IPS-15b (cell line): ENCODE measurements at regions not wholly inside any gene's neighbourhood (a gene's known extent, or its start where the extent isn't known, plus 50 kb on each side); places are given as distances from the start of the nearest gene placed in this dataset.
"Not testable (repeated sequence)": the region's sequence is repeated elsewhere in the genome, so short reads cannot be mapped to it uniquely, and the experiment has no call there.

Experiments used
- H3K27me3 ChIP-seq: one replicate; pipeline ENCODE4 v1.6.1; 2013; ENCODE audit warnings: low read length; ENCODE audit not compliant: control insufficient read depth, insufficient read depth
- H3K36me3 ChIP-seq: one replicate; pipeline ENCODE4 v1.6.1; 2013; ENCODE audit warnings: low read length; ENCODE audit not compliant: control insufficient read depth, insufficient read depth
- H3K4me1 ChIP-seq: one replicate; pipeline ENCODE4 v1.6.1; 2013; ENCODE audit warnings: mild to moderate bottlenecking, low read length; ENCODE audit not compliant: control insufficient read depth, insufficient read depth
- H3K4me3 ChIP-seq: one replicate; pipeline ENCODE4 v1.5.1; 2013; ENCODE audit warnings: low read depth, low read length
- H3K9ac ChIP-seq: one replicate; pipeline ENCODE4 v1.6.1; 2013; ENCODE audit warnings: low read depth, mild to moderate bottlenecking, low read length
- H3K9me3 ChIP-seq: one replicate; pipeline ENCODE4 v1.6.1; 2013; ENCODE audit warnings: mild to moderate bottlenecking, low read length; ENCODE audit not compliant: control insufficient read depth, insufficient read depth

- Histone ChIP-seq H3K27me3 (no peaks in the 10 kb centered on the region), H3K9me3 (no peaks in the 10 kb centered on the region), H3K9ac (no peak overlapping the region), H3K4me1 (peaks cover 8% of the 10 kb centered on the region), H3K36me3 (no peaks in the 10 kb centered on the region), H3K4me3 (no peak overlapping the region)
Observed at GRCh38 chr10:3882855-3883254, 97.8 kb upstream of the KLF6 start.

- Histone ChIP-seq H3K9ac (no peak overlapping the region), H3K4me1 (peaks cover 7% of the 10 kb centered on the region), H3K9me3 (no peaks in the 10 kb centered on the region)
Observed at GRCh38 chr10:3881622-3882021, 96.6 kb upstream of the KLF6 start.

GRCh38 chr10:3879073-3879472 lies 94.1 kb upstream of the KLF6 start:
- no peak overlapping the region for H3K9ac ChIP-seq
- H3K4me1 ChIP-seq = peaks cover 7% of the 10 kb centered on the region
- no peak overlapping the region for H3K4me3 ChIP-seq
- no peaks in the 10 kb centered on the region for H3K27me3 ChIP-seq
- H3K36me3 ChIP-seq = no peaks in the 10 kb centered on the region
- no peaks in the 10 kb centered on the region for H3K9me3 ChIP-seq

More at GRCh38 chr10:3881622-3882021, 96.6 kb upstream of the KLF6 start:
- H3K4me3 ChIP-seq = no peak overlapping the region
- H3K27me3 ChIP-seq = no peaks in the 10 kb centered on the region
- H3K36me3 ChIP-seq = no peaks in the 10 kb centered on the region

- Histone ChIP-seq H3K4me1 (peaks cover 10% of the 10 kb centered on the region), H3K9ac (no peak overlapping the region), H3K36me3 (no peaks in the 10 kb centered on the region), H3K4me3 (no peak overlapping the region), H3K9me3 (no peaks in the 10 kb centered on the region), H3K27me3 (no peaks in the 10 kb centered on the region)
Observed at GRCh38 chr10:3877211-3878000, 92.4 kb upstream of the KLF6 start.

- no peak overlapping the region for H3K9ac ChIP-seq
- no peaks in the 10 kb centered on the region for H3K9me3 ChIP-seq
- no peak overlapping the region for H3K4me3 ChIP-seq
- peaks cover 10% of the 10 kb centered on the region for H3K4me1 ChIP-seq
- H3K27me3 ChIP-seq = no peaks in the 10 kb centered on the region
- H3K36me3 ChIP-seq = no peaks in the 10 kb centered on the region
Observed at GRCh38 chr10:3876350-3876962, 91.4 kb upstream of the KLF6 start.

GRCh38 chr10:3875842-3876235 lies 90.8 kb upstream of the KLF6 start:
- H3K27me3 ChIP-seq = no peaks in the 10 kb centered on the region
- no peaks in the 10 kb centered on the region for H3K9me3 ChIP-seq
- no peak overlapping the region for H3K4me3 ChIP-seq
- H3K36me3 ChIP-seq = no peaks in the 10 kb centered on the region
- H3K4me1 ChIP-seq = peaks cover 10% of the 10 kb centered on the region
- no peak overlapping the region for H3K9ac ChIP-seq

GRCh38 chr10:3874990-3875841 lies 90.2 kb upstream of the KLF6 start:
- Histone ChIP-seq H3K27me3 (no peaks in the 10 kb centered on the region), H3K4me3 (no peak overlapping the region), H3K9ac (no peak overlapping the region), H3K36me3 (no peaks in the 10 kb centered on the region), H3K9me3 (no peaks in the 10 kb centered on the region), H3K4me1 (peaks cover 10% of the 10 kb centered on the region)

GRCh38 chr10:3874610-3874989 lies 89.6 kb upstream of the KLF6 start:
- not testable (repeated sequence) for H3K4me3 ChIP-seq, H3K9me3 ChIP-seq, H3K9ac ChIP-seq, H3K27me3 ChIP-seq, H3K36me3 ChIP-seq, H3K4me1 ChIP-seq

GRCh38 chr10:3873728-3874461 lies 88.9 kb upstream of the KLF6 start:
- H3K4me1 ChIP-seq = peaks cover 10% of the 10 kb centered on the region

GRCh38 chr10:3872712-3873329 lies 87.8 kb upstream of the KLF6 start:
- Histone ChIP-seq H3K4me3 (no peak overlapping the region), H3K36me3 (no peaks in the 10 kb centered on the region), H3K4me1 (peaks cover 10% of the 10 kb centered on the region), H3K9ac (no peak overlapping the region), H3K27me3 (no peaks in the 10 kb centered on the region), H3K9me3 (no peaks in the 10 kb centered on the region)

More at GRCh38 chr10:3873728-3874461, 88.9 kb upstream of the KLF6 start:
- Histone ChIP-seq H3K4me3 (no peak overlapping the region), H3K9me3 (no peaks in the 10 kb centered on the region), H3K27me3 (no peaks in the 10 kb centered on the region), H3K36me3 (no peaks in the 10 kb centered on the region), H3K9ac (no peak overlapping the region)

GRCh38 chr10:3871424-3871996 lies 86.5 kb upstream of the KLF6 start:
- H3K27me3 ChIP-seq = no peaks in the 10 kb centered on the region
- H3K9ac ChIP-seq = no peak overlapping the region
- no peak overlapping the region for H3K4me3 ChIP-seq
- H3K9me3 ChIP-seq = no peaks in the 10 kb centered on the region
- peaks cover 5% of the 10 kb centered on the region for H3K4me1 ChIP-seq
- H3K36me3 ChIP-seq = no peaks in the 10 kb centered on the region
